Cardiac fibroblast (primary cell): ENCODE measurements at regions not wholly inside any gene's neighbourhood (a gene's known extent, or its start where the extent isn't known, plus 50 kb on each side); places are given as distances from the start of the nearest gene placed in this dataset.

ENCODE experiments used
- DNase-seq, 2 donors: peaks; one replicate each; pipeline versions ENCODE4 v3.0.0 to v3.0.0-alpha.2; 2010; ENCODE audit warnings: low read depth in 2 of 2
- H3K4me3 ChIP-seq, 2 donors: replicated peaks in 1 of 2; 1 replicate in 1 of 2; 2 replicates in 1 of 2; pipeline ENCODE4 v1.5.1; 2011; ENCODE audit warnings: low read depth in 2 of 2, low read length in 2 of 2, mild to moderate bottlenecking in 2 of 2, moderate library complexity in 1 of 2
- TF ChIP-seq, protein P1 (sequence below): IDR thresholded peaks from one replicate; pipeline ENCODE4 v1.5.1; 2011; ENCODE audit warnings: low read depth, mild to moderate bottlenecking, low read length, inconsistent platforms

DNA sequence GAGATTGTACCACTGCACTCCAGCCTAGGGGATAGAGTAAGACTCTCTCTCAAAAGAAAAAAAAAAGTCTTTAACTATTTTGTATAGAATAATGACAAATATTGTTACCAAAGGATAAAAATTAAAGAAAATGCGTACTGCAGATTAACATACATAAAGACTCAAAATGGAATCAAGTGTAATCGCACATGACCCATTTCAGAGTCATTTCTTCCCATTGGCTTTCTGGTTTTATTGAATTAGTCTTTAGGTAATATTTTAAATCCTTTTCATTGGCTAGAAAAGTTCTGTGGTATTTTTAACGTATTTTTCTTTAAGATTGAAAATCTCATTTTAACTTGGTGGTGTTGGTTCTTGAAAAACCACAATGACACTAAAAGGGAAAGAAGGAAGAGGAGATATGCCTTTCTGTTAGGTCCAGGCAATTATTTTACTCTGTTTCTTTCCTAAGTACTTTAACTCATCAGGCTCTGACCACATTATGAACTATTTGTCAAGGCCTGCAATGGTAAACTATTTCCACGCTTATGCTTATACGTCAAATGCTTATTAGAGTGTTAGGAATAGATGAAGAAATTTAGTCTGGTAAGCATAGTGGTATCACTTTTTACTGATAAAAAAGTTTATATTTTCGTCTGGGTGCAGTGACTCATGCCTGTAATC lies 52.3 kb downstream of the PLEKHG1 start:
- TF ChIP-seq, protein P1, sequence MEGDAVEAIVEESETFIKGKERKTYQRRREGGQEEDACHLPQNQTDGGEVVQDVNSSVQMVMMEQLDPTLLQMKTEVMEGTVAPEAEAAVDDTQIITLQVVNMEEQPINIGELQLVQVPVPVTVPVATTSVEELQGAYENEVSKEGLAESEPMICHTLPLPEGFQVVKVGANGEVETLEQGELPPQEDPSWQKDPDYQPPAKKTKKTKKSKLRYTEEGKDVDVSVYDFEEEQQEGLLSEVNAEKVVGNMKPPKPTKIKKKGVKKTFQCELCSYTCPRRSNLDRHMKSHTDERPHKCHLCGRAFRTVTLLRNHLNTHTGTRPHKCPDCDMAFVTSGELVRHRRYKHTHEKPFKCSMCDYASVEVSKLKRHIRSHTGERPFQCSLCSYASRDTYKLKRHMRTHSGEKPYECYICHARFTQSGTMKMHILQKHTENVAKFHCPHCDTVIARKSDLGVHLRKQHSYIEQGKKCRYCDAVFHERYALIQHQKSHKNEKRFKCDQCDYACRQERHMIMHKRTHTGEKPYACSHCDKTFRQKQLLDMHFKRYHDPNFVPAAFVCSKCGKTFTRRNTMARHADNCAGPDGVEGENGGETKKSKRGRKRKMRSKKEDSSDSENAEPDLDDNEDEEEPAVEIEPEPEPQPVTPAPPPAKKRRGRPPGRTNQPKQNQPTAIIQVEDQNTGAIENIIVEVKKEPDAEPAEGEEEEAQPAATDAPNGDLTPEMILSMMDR, result no peak
- H3K4me3 ChIP-seq, result no peak overlapping the region
- no peak for DNase-seq

DNA sequence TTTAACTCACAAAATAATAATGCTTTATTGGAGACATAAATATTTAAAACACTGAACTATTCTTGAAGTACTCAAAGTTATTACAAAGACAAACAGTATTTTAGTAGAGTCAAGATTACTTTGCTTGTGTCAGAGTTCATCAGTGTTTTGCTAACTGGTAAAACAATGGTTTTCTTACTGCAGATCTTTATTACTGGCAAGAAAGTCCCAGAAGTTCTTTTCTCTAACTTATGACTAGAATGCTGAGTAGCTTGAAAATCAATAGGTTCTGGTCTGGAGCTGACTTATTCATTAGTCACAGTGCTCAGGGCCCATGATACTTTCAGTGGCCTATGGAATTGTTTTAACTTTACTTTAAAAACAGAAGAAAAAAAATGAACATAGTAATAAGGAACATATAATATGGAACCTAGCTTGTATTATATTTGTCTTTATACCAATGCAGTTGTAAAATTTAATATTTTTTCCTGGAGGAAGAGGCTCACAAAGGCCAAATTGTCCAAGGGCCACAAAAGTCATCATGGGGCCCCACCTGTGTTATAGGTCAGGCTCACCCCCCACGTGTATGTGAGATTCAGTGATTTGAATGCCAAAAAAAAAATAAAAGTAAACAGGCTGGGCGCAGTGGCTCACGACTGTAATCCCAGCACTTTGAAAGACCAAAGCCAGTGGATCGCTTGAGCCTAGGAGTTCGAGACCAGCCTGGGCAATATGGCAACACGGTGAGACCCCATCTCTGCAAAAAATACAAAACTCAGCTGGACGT lies 53.3 kb downstream of the PLEKHG1 start:
- TF ChIP-seq, protein P1, result no peak
- peak in 1 of 2 donors; percentile 24 for DNase-seq
- no peak overlapping the region for H3K4me3 ChIP-seq

DNA sequence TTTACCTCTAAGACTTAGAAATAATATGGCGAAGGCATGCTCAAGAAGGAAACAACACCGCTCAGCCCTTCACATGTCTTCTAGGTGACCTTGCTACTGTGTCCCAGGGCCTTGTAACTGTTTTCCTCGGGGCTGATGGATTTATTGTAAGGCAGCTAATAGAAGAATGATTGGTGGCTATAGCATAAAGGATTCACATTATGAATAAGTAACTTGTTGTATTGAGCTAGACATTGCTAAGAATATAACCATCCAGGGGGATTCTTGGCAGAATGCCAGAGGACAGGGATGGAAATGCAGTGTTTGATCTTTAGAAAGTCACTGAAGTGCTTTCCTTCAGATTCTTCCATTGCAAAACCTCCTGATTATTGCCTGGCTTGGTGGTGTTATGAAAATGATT lies 54.9 kb downstream of the PLEKHG1 start:
- TF ChIP-seq, protein P1, result no peak
- H3K4me3 ChIP-seq, result no peak overlapping the region
- DNase-seq, result no peak

GRCh38 chr6:150656156-150656555 lies 56.5 kb downstream of the PLEKHG1 start:
- H3K4me3 ChIP-seq, result no peak overlapping the region
- no peak for DNase-seq
- TF ChIP-seq, protein P1, result no peak

DNA sequence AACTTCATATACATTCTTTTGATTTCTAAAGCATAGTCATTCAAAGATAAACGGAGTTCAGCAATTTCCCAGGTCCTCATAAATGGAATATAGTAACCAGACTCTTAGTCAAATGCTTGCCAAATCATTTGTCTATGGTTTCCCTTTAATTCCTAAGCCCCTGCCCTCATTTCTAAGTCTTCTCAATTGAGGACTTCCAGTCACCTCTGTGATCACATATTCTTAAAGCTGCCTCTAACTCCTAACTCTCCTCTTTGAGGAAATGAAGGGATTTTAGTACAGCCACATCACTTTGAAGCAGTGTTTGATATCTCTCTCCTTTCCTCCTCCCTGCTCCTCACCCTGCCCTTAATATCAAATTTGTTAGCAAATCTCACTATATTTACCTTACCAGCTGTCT lies 58.7 kb downstream of the PLEKHG1 start:
- TF ChIP-seq, protein P1, result no peak
- no peak for DNase-seq

GRCh38 chr6:150659046-150659763 lies 59.5 kb downstream of the PLEKHG1 start:
- no peak overlapping the region for H3K4me3 ChIP-seq
- DNase-seq, result no peak

More for the DNA sequence above, 58.7 kb downstream of the PLEKHG1 start:
- no peak overlapping the region for H3K4me3 ChIP-seq

More at GRCh38 chr6:150659046-150659763, 59.5 kb downstream of the PLEKHG1 start:
- TF ChIP-seq, protein P1, result no peak
